22Rv1 (cell line): ENCODE measurements at regions not wholly inside any gene's neighbourhood (a gene's known extent, or its start where the extent isn't known, plus 50 kb on each side); places are given as distances from the start of the nearest gene placed in this dataset.

Experiments used
- H3K27ac ChIP-seq: fragments of 450-650 bp; 2 replicates; pipeline ENCODE4 v1.5.1; 2017
- ZFX ChIP-seq: fragments of 450-650 bp; IDR thresholded peaks from 2 replicates; pipeline ENCODE4 v1.6.1; 2017; ENCODE audit warnings: antibody characterized with exemption, borderline replicate concordance
- TF ChIP-seq, protein P1 (sequence below): fragments of 450-650 bp; IDR thresholded peaks from 2 replicates; pipeline ENCODE4 v1.5.1; 2017; ENCODE audit warnings: mild to moderate bottlenecking

DNA sequence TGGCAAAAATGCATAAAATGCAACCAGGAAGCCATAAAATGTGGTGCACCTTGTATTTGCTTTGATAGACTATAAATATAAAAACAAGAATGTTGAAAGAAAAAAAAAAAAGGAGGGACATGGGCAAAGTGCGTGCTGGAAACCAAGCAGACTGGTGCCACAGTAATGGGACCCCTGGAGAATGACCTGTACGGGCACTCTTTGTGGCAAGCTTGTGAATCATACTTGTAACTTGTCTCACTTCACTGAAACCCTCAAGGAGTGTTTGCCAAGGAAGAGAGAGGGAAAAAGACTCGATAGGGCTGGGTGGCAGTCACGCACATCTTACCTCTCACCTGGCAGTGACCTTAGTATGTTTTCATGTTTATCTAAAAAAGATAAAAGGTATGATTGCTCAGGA, 1183.6 kb downstream of the GATA3 start:
- H3K27ac ChIP-seq = no peak overlapping the region
- no peak for TF ChIP-seq ZFX
- TF ChIP-seq, protein P1, sequence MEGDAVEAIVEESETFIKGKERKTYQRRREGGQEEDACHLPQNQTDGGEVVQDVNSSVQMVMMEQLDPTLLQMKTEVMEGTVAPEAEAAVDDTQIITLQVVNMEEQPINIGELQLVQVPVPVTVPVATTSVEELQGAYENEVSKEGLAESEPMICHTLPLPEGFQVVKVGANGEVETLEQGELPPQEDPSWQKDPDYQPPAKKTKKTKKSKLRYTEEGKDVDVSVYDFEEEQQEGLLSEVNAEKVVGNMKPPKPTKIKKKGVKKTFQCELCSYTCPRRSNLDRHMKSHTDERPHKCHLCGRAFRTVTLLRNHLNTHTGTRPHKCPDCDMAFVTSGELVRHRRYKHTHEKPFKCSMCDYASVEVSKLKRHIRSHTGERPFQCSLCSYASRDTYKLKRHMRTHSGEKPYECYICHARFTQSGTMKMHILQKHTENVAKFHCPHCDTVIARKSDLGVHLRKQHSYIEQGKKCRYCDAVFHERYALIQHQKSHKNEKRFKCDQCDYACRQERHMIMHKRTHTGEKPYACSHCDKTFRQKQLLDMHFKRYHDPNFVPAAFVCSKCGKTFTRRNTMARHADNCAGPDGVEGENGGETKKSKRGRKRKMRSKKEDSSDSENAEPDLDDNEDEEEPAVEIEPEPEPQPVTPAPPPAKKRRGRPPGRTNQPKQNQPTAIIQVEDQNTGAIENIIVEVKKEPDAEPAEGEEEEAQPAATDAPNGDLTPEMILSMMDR = no peak

DNA sequence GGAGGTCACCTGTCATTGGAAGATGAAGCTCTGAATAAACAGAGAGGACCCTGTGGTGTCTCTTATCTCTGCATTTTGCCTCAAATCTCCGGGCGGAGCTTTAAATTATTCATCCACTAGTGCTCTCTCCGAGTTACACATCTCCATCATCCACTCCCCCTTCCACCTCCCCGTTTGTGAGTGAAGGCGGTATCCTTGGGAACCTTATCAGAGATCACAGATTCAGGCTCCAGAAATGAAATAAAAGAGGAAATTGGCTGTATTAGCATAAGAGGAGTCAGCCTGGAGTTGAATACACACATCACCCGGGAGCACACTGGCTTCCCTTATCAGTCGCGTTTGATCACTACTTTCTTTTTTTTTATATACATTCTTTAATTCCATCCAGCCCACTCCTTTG, 1184.8 kb downstream of the GATA3 start:
- H3K27ac ChIP-seq = no peak overlapping the region
- no peak for TF ChIP-seq ZFX
- TF ChIP-seq, protein P1 = no peak

DNA sequence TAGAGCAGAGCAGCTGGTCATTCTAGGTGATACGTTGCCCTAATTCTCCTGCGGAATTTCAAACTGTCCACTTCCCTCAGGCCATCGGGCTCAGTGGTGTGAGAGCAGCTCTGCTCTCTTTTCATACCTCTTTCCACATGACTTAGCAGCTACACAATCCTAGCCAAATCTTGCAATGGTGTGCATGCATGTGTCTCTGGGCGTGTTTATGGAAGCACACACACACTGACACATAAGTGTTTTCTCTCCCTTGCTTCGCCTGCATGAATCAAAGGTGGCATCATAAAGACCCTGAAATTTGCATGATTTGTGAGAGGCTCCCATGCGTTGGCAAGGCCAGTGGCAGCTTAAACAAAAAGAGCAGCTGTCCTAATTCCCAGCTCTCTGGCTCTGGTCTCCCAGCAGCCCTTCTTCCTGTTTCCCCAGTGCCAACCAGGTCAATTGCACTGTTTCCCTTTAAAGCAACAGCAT, 1189.5 kb downstream of the GATA3 start:
- TF ChIP-seq ZFX = no peak
- TF ChIP-seq, protein P1 = no peak
- no peak overlapping the region for H3K27ac ChIP-seq

DNA sequence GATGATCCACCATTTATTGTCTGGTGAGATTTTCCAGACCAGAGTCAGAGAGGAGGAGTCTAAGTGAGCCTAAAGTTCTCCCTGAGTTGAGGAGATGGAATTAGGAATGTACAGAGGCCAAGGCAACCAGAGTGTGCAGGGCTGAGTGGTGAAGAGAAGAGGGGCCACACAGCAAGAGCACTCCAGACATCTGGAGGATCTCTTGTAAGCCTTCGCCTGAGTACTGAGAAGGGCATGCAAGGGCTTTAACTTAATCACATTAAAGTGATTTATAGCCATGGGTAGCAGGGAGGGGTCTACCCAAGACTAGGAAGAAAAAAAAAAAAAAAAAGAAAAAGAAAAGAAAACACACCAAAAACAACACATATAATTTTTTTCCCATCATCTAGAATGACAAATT, 1190.4 kb downstream of the GATA3 start:
- no peak for TF ChIP-seq ZFX
- TF ChIP-seq, protein P1 = no peak
- no peak overlapping the region for H3K27ac ChIP-seq

DNA sequence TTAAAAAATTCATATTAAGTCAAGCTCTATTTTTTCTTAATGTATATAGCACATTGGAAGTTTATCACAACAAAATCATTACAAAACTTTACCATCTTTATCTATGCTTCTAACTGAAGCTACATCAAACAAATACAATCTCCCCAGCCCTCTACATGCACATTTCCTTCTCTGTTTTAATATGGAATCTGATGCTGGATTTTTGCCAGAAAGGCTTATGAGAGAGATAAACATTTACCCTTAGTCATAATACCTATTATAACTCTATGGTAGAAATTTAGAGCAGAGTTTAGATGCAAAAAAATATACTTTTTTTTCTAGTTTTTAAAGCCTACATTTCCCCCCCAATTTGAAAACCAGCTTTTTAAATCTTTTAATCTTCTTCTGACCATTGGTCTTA, 1198.6 kb downstream of the GATA3 start:
- TF ChIP-seq ZFX = no peak
- TF ChIP-seq, protein P1 = no peak
- H3K27ac ChIP-seq = no peak overlapping the region

DNA sequence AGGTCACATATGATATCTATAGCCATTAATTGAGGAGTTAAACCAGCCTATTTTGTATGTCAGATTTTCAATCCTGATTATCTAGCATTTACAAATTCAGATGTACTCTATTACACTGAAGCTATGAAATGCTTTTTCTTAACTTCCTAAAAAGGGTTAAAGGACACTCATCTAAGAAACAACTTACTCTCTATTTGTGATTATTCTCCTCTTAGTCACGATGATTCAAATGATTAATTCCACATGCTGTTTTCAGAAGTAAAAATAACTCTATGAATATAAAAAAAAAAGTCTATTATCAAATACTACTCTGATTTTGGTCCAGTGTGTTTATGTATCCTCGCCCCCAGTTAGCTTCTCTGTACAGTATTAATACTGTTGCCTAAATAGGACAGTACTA, 1199.9 kb downstream of the GATA3 start:
- no peak for TF ChIP-seq ZFX
- TF ChIP-seq, protein P1 = no peak
- H3K27ac ChIP-seq = no peak overlapping the region

DNA sequence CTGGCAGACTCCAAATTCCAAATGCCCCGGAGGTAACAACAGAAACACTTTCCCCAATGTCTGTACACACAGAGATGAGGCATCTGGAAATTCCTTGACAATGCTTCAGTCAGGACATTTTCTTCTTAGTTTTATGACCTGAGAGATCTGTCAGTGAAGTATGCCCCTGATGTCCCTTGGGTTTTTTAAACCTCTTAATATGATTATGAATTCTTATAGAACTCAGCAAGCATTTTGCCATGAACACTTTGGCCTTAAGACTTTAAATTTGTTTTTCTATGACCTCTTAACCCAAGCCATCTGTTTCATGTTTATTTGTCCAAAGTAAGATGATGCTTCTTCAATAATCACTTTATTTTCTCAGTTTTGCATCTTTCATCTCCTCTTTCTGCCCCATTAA, 1206.2 kb downstream of the GATA3 start:
- no peak for TF ChIP-seq ZFX
- TF ChIP-seq, protein P1 = no peak
- H3K27ac ChIP-seq = no peak overlapping the region

DNA sequence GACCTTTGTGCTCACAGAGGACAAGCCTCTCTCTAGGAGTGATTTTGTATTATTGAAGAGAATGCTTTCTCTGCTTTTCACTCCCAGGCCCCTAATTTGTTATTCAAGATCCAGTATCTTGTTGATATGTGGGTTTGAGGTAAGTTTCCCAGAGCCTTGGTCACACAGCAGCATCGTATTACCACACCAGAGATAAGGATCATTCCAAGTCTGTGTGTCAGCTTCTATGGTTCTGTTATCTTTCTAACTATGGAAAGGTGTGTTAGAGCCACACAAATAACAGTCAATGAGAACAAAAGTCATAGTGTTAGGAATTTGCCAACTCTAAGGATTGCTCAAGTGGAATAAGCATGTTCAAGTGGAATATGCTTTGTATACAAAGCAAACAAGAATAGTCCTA, 1208.3 kb downstream of the GATA3 start:
- no peak overlapping the region for H3K27ac ChIP-seq
- TF ChIP-seq, protein P1 = no peak
- no peak for TF ChIP-seq ZFX
